Thyroid gland (tissue), 4 donors: ENCODE measurements at regions not wholly inside any gene's neighbourhood (a gene's known extent, or its start where the extent isn't known, plus 50 kb on each side); places are given as distances from the start of the nearest gene placed in this dataset.

Experiments used
- CTCF ChIP-seq, 6 experiments: fragments of 200-600 bp in 3 of 6; fragments of 450-650 bp in 3 of 6; sonication (generic) in 3 of 6; IDR thresholded peaks; one replicate each; pipeline ENCODE4 v1.5.1; 2016 to 2019; ENCODE audit warnings: antibody characterized with exemption in 6 of 6, mild to moderate bottlenecking in 2 of 6, inconsistent platforms in 1 of 6, moderate library complexity in 1 of 6
- POLR2A ChIP-seq, 2 donors: fragments of 450-650 bp; IDR thresholded peaks; one replicate each; pipeline ENCODE4 v1.6.1; 2017; ENCODE audit warnings: antibody characterized with exemption in 2 of 2, mild to moderate bottlenecking in 2 of 2, moderate library complexity in 1 of 2

- TF ChIP-seq CTCF (IDR thresholded peaks at IDR 0.05) (no peak), POLR2A (IDR thresholded peaks at IDR 0.05) (no peak)
These were observed 469.5 kb upstream of the FAT1 start for GRCh38 chr4:187193141-187193540.
